NCI-H510A (cell line): ENCODE measurements at regions not wholly inside any gene's neighbourhood (a gene's known extent, or its start where the extent isn't known, plus 50 kb on each side); places are given as distances from the start of the nearest gene placed in this dataset.
"Not testable (repeated sequence)": the region's sequence is repeated elsewhere in the genome, so short reads cannot be mapped to it uniquely, and the experiment has no call there.

Experiments used
- DNase-seq: peaks from one replicate; lab custom pipeline; 2025; lab: John Stamatoyannopoulos, UW

GRCh38 chr1:196160066-196160795 lies 448.0 kb downstream of the KCNT2 start:
- no peak for DNase-seq

DNA sequence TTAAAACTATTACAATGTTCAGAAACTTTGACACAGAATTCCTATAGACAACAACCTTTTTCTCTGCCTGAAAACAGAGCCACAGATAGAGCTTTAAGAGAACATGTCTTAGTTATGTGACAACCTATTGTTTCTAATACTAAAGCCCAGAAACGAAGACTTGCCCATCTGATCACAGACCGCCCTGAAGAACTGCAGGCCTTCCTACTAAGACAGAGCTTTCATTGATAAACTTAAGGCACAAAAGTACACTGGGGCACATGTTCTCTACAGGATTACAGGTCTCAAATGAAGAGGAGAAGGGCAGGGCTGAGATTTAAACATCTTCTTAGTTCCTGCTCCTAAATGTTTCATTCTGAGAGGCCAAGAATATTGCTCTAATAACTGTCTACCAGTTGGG lies 452.7 kb downstream of the KCNT2 start:
- no peak for DNase-seq

DNA sequence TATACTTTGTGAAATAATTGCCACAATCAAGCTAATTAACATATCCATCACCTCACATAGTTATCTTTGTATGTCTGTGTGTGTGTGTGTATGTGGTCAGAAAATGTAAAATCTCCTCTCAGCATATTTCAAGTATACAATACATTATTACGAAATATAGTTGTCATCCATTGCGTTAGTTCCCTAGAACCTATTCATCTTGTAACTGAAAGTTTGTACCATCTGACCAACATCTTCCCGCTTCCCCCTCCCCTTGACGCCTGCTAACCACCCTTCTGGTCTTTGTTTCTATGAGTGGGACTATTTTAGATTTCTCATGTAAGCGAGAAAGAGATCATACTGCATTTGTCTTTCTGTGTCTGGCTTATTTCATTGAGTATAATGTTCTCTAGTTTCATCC lies 455.3 kb downstream of the KCNT2 start:
- no peak for DNase-seq

- DNase-seq, result no peak
Measured at GRCh38 chr1:196152086-196152485, 456.2 kb downstream of the KCNT2 start.

- DNase-seq, result no peak
Measured at GRCh38 chr1:196148367-196148970, 459.8 kb downstream of the KCNT2 start.

DNA sequence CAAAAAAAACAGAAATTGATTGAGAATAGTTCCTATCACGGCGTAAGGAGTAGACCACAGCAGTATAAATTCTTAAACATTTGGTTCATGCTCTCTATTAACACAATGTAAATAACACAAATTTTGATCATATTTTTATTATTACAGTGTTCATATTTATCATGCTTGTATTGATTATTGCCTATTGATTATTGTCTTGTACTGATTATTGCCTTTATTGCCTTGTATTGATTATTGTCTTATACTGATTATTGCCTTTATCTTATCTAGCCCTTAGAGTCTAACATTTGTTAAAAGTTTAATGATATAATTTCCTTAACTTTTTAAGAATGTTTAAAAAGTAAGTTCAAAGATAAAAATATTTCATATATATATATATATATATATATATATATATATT lies 460.7 kb downstream of the KCNT2 start:
- DNase-seq, result no peak

- DNase-seq, result not testable (repeated sequence)
Measured at GRCh38 chr1:196145151-196145550, 463.1 kb downstream of the KCNT2 start.

- DNase-seq, result no peak
Measured at GRCh38 chr1:196144588-196144987, 463.7 kb downstream of the KCNT2 start.

GRCh38 chr1:196143602-196144342 lies 464.5 kb downstream of the KCNT2 start:
- DNase-seq, result no peak

GRCh38 chr1:196142111-196142640 lies 466.1 kb downstream of the KCNT2 start:
- no peak for DNase-seq

- DNase-seq, result no peak
Measured at GRCh38 chr1:196136396-196136795, 471.8 kb downstream of the KCNT2 start.

DNA sequence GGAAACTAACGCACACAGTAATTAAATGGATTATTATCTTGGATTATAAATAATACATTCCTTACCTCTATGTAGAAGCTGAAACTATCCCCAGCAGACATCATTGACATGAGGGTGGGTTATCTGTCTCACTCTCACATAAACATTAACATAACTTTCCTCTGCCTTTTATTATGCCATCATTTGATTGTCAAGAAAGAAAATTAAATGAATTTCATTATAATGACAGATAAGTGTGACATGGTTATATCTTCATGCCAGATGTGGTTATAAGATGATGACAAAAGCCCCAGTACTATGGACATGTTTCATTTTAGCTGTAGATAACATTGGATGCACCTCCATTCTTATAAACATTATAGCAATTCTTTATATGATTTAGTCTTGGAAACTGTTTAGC lies 476.5 kb downstream of the KCNT2 start:
- no peak for DNase-seq

- DNase-seq, result no peak
Measured at GRCh38 chr1:196128835-196129234, 479.4 kb downstream of the KCNT2 start.

- no peak for DNase-seq
Measured at GRCh38 chr1:196121181-196121580, 487.1 kb downstream of the KCNT2 start.

- no peak for DNase-seq
Measured at GRCh38 chr1:196115646-196116045, 492.6 kb downstream of the KCNT2 start.

DNA sequence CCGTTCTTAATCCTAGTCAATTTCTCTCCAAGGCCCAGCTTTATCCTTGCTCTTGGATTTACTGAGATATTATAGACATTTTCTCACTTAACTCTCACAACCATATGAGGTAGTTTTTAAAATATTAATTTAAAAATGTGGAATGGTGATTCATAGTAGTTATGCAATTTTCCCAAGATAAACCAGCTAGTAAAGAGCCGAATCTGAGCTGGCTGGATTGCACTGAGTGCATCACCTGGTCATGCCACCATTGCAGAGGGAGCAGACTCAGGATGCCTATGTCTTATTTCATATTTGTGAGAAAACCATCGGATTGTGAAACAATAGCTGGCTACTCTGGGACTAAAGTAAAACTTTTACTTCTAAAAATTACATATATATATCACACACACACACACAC lies 494.0 kb downstream of the KCNT2 start:
- DNase-seq, result no peak

DNA sequence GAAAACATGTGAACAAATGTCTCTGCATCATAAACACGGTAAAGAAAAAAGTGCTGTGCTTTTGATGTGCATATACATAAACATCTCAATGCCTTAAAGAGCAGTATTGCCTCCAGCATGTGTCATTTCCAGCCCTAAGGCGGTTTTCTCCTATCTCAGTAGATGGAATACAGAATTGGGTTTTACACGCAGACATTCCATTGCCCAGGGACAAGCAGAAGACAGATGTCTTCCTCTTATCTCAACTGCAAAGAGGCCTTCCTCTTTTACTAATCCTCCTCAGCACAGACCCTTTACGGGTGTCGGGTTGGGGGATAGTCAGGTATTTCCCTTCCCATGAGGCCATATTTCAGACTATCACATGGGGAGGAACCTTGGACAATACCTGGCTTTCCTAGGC lies 499.2 kb downstream of the KCNT2 start:
- not testable (repeated sequence) for DNase-seq

DNA sequence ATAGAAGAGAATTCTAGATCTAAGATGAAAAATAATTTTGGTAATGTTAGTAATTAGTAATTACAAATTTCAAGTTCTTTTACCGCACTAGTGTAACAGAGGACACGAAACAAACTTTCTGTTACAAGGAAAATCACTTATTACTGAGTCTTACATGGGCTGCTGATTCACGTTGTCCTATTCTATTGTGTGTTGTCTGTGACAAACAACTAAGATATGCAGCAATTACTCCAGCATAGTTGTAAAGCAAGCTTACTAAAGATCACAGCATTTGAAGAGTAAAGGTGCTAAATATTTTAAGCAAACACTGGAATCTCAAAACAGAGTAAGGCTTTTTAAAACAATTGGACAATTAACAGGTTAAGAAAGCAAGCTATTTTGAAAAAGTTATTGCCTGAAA lies 502.3 kb downstream of the KCNT2 start:
- DNase-seq, result no peak

GRCh38 chr1:196102826-196103225 lies 505.4 kb downstream of the KCNT2 start:
- DNase-seq, result no peak

- no peak for DNase-seq
Measured at GRCh38 chr1:196098000-196098399, 510.2 kb downstream of the KCNT2 start.

DNA sequence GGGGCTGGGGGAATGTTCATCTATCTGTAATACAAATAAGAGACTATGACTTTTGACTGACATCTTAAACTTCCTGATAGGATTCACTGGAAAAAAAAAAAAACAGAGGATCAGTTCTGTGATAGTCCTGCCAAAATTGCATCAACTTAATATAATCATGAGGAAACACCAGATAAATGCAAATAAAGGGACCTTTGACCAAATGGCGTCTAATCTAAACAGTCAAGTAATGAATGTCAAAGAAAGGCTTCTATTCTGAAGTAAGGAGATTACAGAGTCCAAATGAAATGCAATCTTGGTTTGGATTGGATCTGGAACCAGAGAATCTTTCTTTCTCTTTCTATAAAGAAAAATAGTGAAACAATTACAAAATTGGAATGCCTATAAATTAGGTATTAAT lies 513.4 kb downstream of the KCNT2 start:
- DNase-seq, result no peak

DNA sequence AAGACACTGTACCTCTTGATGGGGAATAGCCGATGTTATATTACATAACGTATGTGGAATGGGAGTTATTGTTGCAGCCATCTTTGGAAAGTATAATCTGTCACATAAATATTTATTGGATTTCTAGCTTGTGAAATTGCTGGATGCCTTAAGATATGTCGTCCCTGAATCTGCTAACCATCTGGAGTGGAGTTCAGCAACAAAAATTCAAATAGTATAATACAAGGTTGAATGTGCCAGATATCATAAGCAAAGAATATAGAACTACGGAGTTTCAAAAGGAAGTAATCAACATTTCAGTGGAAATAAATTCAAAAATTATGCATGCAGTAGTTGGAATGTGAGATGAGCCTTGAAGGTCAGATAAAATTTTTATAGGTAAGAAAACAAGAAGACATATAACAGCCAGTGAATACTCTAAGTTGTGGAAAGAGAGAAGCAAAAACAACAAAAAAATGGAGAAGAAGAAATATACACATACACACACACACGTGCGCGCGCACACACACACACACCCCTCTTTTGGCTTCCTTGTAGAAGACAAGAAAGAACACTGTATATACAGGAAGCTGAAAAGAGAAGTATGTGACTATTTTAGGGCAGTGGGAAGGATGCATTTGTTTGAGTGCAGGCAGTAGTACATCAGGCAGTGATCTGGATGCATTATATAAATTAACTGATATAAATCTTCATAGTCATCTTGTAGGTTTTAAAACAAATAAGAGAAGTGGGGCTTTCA lies 516.7 kb downstream of the KCNT2 start:
- no peak for DNase-seq
